Psoas muscle (tissue), 7 donors: ENCODE measurements at regions not wholly inside any gene's neighbourhood (a gene's known extent, or its start where the extent isn't known, plus 50 kb on each side); places are given as distances from the start of the nearest gene placed in this dataset.

ENCODE experiments used
- ATAC-seq, 4 donors: fragments of 200-7000 bp; cut with Tn5 transposase; one replicate each; pipeline ENCODE4 v1.9.1; 2020; ENCODE audit warnings: moderate library complexity in 3 of 4, mild to moderate bottlenecking in 2 of 4
- DNase-seq, 2 donors: peaks; one replicate each; pipeline ENCODE4 v3.0.0-alpha.2; 2020
- H3K27ac ChIP-seq: fragments of 200-600 bp; one replicate; pipeline ENCODE4 v1.8.0; 2022
- H3K27me3 ChIP-seq, 3 donors: fragments of 200-600 bp in 1 of 3; one replicate each; pipeline versions ENCODE4 v1.6.1 to v1.8.0; 2013 to 2022; ENCODE audit warnings: low read length in 2 of 3, mild to moderate bottlenecking in 2 of 3, moderate library complexity in 1 of 3; ENCODE audit not compliant: insufficient read depth in 3 of 3
- H3K36me3 ChIP-seq, 2 donors: fragments of 200-600 bp in 1 of 2; one replicate each; pipeline versions ENCODE4 v1.6.1 to v1.8.0; 2013 to 2022; ENCODE audit warnings: low read depth in 1 of 2, mild to moderate bottlenecking in 1 of 2, moderate library complexity in 1 of 2; ENCODE audit not compliant: insufficient read depth in 1 of 2
- H3K4me1 ChIP-seq: fragments of 200-600 bp; one replicate; pipeline ENCODE4 v1.8.0; 2022
- H3K4me3 ChIP-seq: fragments of 200-600 bp; one replicate; pipeline ENCODE4 v1.8.0; 2022; ENCODE audit warnings: mild to moderate bottlenecking
- H3K9me3 ChIP-seq: fragments of 200-600 bp; one replicate; pipeline ENCODE4 v1.8.0; 2022
- WGBS, 3 donors: extraction: QIAGEN DNeasy Blood & Tissue Kit; methylation state at CpG; one replicate each; pipeline versions ENCODE4 v1.1.6 to v1.1.7; 2013; 5-methylcytosine and 5-hydroxymethylcytosine counted together
- intact Hi-C, 2 donors: fragments of 100-400 bp; cut with DNase I; formaldehyde crosslinking; loops; one replicate each; pipeline versions ENCODE4 v1.11.0 to v1.14.2; 2022
- TF ChIP-seq, protein P1 (sequence below): fragments of 200-600 bp; IDR thresholded peaks from one replicate; pipeline ENCODE4 v1.8.0; 2022; ENCODE audit warnings: antibody characterized with exemption
- donor health status: healthy with polysubstance abuse.
- donor health status: DM: no; HTN: no; CAD: no; lungs with moderate emphysema.
- donor health status: Bipolar disorder and iron deficiency.
- donor health status: healthy.
- donor health status: DM: yes; HTN: yes; CAD: no.
- donor health status: DM: no; HTN: no; CAD: no.
- donor health status: DM: yes; HTN: yes; CAD: no.

DNA sequence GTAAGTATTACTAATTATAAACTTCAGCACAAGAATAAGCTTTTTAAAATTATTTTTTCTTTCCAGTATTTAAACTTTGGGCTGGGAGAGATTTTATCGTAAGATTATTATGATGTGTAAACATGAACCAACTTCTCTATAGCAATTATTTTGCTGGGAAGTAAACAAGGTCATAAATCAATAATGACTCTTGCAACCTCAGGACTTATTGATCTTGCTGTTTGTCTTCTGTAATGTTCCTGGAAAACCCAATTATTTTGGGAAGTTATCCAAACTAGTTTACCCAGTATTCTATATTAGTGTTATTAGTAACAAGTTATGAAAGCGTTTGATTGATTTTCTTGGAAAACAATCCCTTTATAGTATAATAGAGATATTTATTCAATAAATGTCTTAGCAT lies 174.9 kb downstream of the PPP1R2C start:
- TF ChIP-seq, protein P1, sequence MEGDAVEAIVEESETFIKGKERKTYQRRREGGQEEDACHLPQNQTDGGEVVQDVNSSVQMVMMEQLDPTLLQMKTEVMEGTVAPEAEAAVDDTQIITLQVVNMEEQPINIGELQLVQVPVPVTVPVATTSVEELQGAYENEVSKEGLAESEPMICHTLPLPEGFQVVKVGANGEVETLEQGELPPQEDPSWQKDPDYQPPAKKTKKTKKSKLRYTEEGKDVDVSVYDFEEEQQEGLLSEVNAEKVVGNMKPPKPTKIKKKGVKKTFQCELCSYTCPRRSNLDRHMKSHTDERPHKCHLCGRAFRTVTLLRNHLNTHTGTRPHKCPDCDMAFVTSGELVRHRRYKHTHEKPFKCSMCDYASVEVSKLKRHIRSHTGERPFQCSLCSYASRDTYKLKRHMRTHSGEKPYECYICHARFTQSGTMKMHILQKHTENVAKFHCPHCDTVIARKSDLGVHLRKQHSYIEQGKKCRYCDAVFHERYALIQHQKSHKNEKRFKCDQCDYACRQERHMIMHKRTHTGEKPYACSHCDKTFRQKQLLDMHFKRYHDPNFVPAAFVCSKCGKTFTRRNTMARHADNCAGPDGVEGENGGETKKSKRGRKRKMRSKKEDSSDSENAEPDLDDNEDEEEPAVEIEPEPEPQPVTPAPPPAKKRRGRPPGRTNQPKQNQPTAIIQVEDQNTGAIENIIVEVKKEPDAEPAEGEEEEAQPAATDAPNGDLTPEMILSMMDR, result no peak
- 88 to 95% (median 90%) methylated on average over 2 of the region's 2 CpGs for WGBS, 3 donors
- intact Hi-C loops, result no loop called here
- ATAC-seq, result no peak
- no peak overlapping the region for H3K27ac ChIP-seq
- H3K36me3 ChIP-seq, result no peaks in the 10 kb centered on the region
- no peak overlapping the region for H3K4me3 ChIP-seq
- no peak for DNase-seq
- H3K9me3 ChIP-seq, result no peaks in the 10 kb centered on the region
- peaks cover 0 to 17% (median 0%) of the 10 kb centered on the region in 3 donors for H3K27me3 ChIP-seq
- no peaks in the 10 kb centered on the region for H3K4me1 ChIP-seq

DNA sequence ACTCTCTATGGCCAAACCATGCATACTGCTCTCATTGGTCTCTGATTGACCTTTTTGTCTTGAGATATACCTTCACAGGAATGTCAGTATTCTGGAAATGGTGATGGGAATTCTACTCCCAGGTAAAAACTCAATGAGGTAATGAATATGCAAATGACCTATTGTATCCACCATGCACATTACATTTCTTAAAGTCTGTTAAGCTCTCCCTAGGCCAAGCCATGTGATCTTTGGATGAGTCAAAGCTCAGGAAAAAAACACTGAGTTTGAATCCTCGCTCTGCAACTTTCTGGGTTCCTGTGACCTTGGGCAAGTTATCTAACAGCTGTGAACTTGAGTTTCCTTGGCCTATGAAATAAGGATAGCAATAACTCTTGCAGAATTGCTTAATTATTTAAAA lies 175.4 kb downstream of the PPP1R2C start:
- no peak for DNase-seq
- 56 to 82% (median 65%) methylated on average over 1 of the region's 1 CpG for WGBS, 3 donors
- no peaks in the 10 kb centered on the region for H3K9me3 ChIP-seq
- H3K36me3 ChIP-seq, result no peaks in the 10 kb centered on the region
- H3K27me3 ChIP-seq, result peaks cover 0 to 15% (median 0%) of the 10 kb centered on the region in 3 donors
- no peak overlapping the region for H3K27ac ChIP-seq
- intact Hi-C loops, result no loop called here
- ATAC-seq, result no peak
- H3K4me1 ChIP-seq, result no peaks in the 10 kb centered on the region
- TF ChIP-seq, protein P1, result no peak
- no peak overlapping the region for H3K4me3 ChIP-seq

DNA sequence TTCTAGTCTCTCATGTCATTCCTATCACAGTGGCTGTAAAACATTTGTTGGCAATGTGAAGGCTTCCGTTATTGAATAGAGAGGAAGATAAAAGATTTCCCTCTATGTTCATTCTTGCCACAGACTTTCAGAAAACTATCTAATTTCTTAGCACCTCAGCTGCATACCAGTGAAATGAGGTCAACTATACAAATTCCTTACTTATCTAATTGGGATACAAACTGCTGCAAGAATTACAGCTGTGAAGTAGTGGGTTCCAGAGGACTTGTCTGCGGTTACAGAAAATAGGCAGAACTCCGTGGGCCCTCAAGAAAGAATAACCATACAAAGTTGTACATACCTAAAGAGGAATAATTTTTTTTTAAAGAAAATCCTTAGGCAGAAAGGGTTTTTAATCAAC lies 175.8 kb downstream of the PPP1R2C start:
- ATAC-seq, result no peak
- WGBS, 3 donors, result 55 to 67% (median 63%) methylated on average over 3 of the region's 3 CpGs
- no peaks in the 10 kb centered on the region for H3K4me1 ChIP-seq
- H3K4me3 ChIP-seq, result no peak overlapping the region
- H3K27ac ChIP-seq, result no peak overlapping the region
- intact Hi-C loops, result no loop called here
- DNase-seq, result no peak
- peaks cover 0 to 11% (median 0%) of the 10 kb centered on the region in 3 donors for H3K27me3 ChIP-seq
- no peaks in the 10 kb centered on the region for H3K9me3 ChIP-seq
- no peaks in the 10 kb centered on the region for H3K36me3 ChIP-seq
- TF ChIP-seq, protein P1, result no peak

DNA sequence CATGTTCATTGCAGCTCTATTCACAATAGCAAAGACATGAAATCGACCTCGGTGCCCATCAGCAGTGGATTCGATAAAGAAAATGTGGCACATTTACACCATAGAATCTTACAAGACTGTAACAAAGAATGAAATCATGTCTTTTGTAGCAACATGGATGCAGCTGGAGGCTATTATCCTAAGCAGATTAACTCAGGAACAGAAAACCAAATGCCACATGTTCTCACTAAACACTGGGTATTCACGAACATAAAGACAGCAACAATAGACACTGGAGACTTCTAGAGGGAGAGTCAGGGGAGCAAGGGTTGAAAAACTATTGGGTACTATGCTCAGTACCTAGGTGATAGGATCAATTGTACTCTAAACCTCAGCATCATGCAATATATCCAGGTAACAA lies 180.5 kb downstream of the PPP1R2C start:
- 58 to 59% (median 59%) methylated on average over 4 of the region's 4 CpGs for WGBS, 3 donors
- DNase-seq, result no peak
- Histone ChIP-seq H3K27ac (no peak overlapping the region), H3K4me3 (no peak overlapping the region), H3K9me3 (no peaks in the 10 kb centered on the region), H3K27me3 (no peaks in the 10 kb centered on the region), H3K36me3 (no peaks in the 10 kb centered on the region), H3K4me1 (no peaks in the 10 kb centered on the region)
- TF ChIP-seq, protein P1, result no peak
- intact Hi-C loops, result no loop called here
- ATAC-seq, result no peak

DNA sequence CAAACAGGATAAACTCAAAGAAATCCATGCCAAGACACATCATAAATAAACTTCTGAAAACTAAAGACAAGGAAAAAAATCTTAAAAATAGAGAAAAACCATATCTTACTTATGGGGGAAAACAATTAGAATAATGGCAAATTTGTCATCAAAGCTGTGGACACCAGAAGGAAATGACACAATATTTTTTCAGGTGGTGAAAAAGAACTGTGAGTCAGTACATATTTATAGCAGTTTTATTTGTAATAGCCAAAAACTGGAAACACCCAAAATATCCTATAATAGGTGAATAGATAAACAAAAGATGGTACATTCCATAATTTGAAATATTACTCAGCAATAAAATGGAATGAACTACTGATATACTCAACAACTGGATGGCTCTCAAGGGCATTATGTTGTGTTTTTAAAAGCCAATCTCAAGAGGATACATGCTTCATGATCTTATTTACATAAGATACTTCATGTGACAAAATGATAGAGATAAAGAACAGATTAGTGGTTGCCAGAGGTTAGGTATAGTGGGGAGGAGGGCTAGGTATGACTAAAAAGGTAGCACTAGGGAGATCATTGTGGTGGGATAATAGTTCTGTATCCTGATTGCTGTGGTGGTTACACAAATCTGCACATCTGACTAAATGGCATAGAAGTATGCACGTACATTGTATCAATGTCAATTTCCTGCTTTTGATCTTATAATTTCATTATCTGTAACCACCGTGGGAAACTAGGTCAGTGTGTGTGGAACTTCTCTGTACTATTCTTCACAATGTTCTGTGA lies 191.9 kb downstream of the PPP1R2C start:
- no peak for ATAC-seq
- H3K27me3 ChIP-seq, result peaks cover 0 to 12% (median 0%) of the 10 kb centered on the region in 3 donors
- WGBS, 3 donors, result 35 to 38% (median 38%) methylated on average over 2 of the region's 2 CpGs
- intact Hi-C loops, result no loop called here
- DNase-seq, result no peak
- no peaks in the 10 kb centered on the region for H3K36me3 ChIP-seq
- no peaks in the 10 kb centered on the region for H3K4me1 ChIP-seq
- no peak overlapping the region for H3K27ac ChIP-seq
- H3K9me3 ChIP-seq, result no peaks in the 10 kb centered on the region
- TF ChIP-seq, protein P1, result no peak
- H3K4me3 ChIP-seq, result no peak overlapping the region
